ENCODE measurements at regions not wholly inside any gene's neighbourhood (a gene's known extent, or its start where the extent isn't known, plus 50 kb on each side); places are given as distances from the start of the nearest gene placed in this dataset.
"Not testable (repeated sequence)": the region's sequence is repeated elsewhere in the genome, so short reads cannot be mapped to it uniquely, and the experiment has no call there.

DNA sequence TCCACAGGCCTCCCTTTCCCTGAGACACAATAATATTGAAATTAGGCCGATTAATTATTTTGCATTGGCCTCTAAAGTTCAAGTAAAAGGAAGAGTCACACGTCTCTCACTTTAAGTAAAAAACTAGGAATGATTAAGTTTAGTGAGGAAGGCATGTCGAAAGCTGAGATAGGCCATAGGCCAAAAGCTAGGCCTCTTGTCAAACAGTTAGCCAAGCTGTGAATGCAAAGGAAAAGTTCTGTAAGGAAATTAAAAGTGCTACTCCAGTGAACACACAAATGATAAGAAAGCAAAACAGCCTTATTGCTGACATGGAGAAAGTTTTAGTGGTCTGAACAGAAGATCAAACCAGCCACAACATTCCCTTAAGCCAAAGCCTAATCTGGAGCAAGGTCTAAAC lies 91.4 kb upstream of the ZC3H11B start:
- TF ChIP-seq POLR2A, CTCF (IDR thresholded peaks at IDR 0.05): not testable (repeated sequence)

Measured in lower leg skin (tissue), 3 donors.